ENCODE measurements at regions not wholly inside any gene's neighbourhood (a gene's known extent, or its start where the extent isn't known, plus 50 kb on each side); places are given as distances from the start of the nearest gene placed in this dataset.

DNA sequence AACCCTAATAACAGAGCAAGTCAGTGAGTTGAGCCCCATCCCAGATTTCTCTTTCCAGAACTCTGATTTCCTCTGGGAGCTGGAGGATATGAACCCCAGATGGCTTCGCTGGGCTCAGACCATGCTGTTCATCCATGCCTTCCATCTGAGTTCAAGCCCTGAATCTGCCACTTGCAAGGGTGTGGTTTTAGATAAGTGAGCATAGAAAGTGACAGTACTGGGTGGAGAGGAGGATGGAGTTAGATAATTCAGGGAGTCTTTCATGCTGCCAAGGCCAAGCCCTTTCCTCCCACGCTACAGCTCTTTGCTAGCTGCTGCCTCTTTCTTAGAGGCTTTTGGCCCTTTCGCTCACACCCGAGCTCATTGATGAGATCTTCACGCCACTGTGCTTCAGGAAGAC is 57.2 kb upstream of the MAFB start:
- TF ChIP-seq POLR2A (IDR thresholded peaks at IDR 0.05; ENCODE audit: control extremely low read depth in 1 of 2, low read depth in 2 of 2, low read length in 2 of 2) (no peak), EZH2 (IDR thresholded peaks at IDR 0.05; ENCODE audit: low read depth, low read length, severe bottlenecking) (no peak)
